ENCODE measurements at regions not wholly inside any gene's neighbourhood (a gene's known extent, or its start where the extent isn't known, plus 50 kb on each side); places are given as distances from the start of the nearest gene placed in this dataset.

GRCh38 chr4:3376266-3376665 is 65.5 kb upstream of the HGFAC start:
- TF ChIP-seq CTCF (IDR thresholded peaks at IDR 0.05), result no peak
- no peak for TF ChIP-seq POLR2A (IDR thresholded peaks at IDR 0.05)

All from right lobe of liver (tissue), 4 donors.